Panc1 (cell line): ENCODE measurements at regions not wholly inside any gene's neighbourhood (a gene's known extent, or its start where the extent isn't known, plus 50 kb on each side); places are given as distances from the start of the nearest gene placed in this dataset.
"Not testable (repeated sequence)": the region's sequence is repeated elsewhere in the genome, so short reads cannot be mapped to it uniquely, and the experiment has no call there.

Experiments used
- ATAC-seq: fragments of 200-7000 bp; cut with Tn5 transposase; 2 replicates; pipeline ENCODE4 v1.9.1; 2020; ENCODE audit warnings: mild to moderate bottlenecking, moderate library complexity
- BruUV-seq: library from RNA; stranded (reverse); fragments of 400-500 nt; replicated peaks from 2 replicates; lab custom pipeline; 2021; lab: Mats Ljungman, UMichigan
- CTCF ChIA-PET: fragments of 300-600 bp; sonication (Branson Sonifier 250); formaldehyde crosslinking; loops from one replicate; lab custom pipeline; 2022; ENCODE audit warnings: antibody characterized with exemption; lab: Charles Lee
- POLR2A ChIA-PET: fragments of 300-600 bp; sonication (Branson Sonifier 250); formaldehyde crosslinking; loops from one replicate; lab custom pipeline; 2022; ENCODE audit warnings: antibody characterized with exemption; lab: Charles Lee
- DNase-seq: peaks from one replicate; pipeline ENCODE4 v3.0.0-alpha.2; 2010; ENCODE audit warnings: low read depth, low spot score
- H3K27ac ChIP-seq: 2 replicates; pipeline ENCODE4 v1.5.1; 2011; ENCODE audit warnings: mild to moderate bottlenecking, low read length, inconsistent platforms
- H3K27me3 ChIP-seq: fragments of 200-500 bp; sonication (Bioruptor generic); 2 replicates; pipeline ENCODE4 v1.6.0; 2014; ENCODE audit warnings: low read length, inconsistent platforms; ENCODE audit not compliant: control insufficient read depth, insufficient read depth
- H3K36me3 ChIP-seq: fragments of 200-500 bp; sonication (Bioruptor generic); 2 replicates; pipeline ENCODE4 v1.5.1; 2014; ENCODE audit warnings: inconsistent platforms, mild to moderate bottlenecking, low read length, moderate library complexity; ENCODE audit not compliant: control insufficient read depth, insufficient read depth
- H3K4me1 ChIP-seq: 2 replicates; pipeline ENCODE4 v1.5.1; 2011; ENCODE audit warnings: inconsistent platforms, mild to moderate bottlenecking, low read length, moderate library complexity; ENCODE audit not compliant: control insufficient read depth, insufficient read depth
- H3K4me3 ChIP-seq, 2 experiments: 2 replicates each; pipeline ENCODE4 v1.5.1; 2011 to 2012; ENCODE audit warnings: low read depth in 2 of 2, low read length in 2 of 2, mild to moderate bottlenecking in 2 of 2, inconsistent platforms in 1 of 2, moderate library complexity in 1 of 2
- H3K9me3 ChIP-seq: fragments of 200-500 bp; sonication (Bioruptor generic); 2 replicates; pipeline ENCODE4 v1.5.1; 2014; ENCODE audit warnings: low read depth, mild to moderate bottlenecking, inconsistent platforms, low read length, moderate library complexity; ENCODE audit not compliant: control insufficient read depth, insufficient read depth
- POLR2AphosphoS5 ChIP-seq: IDR thresholded peaks from 2 replicates; pipeline ENCODE4 v1.6.1; 2012; ENCODE audit warnings: mild to moderate bottlenecking, low read depth, low read length, moderate library complexity
- SIN3A ChIP-seq: IDR thresholded peaks from 2 replicates; pipeline ENCODE4 v1.6.1; 2012; ENCODE audit warnings: low read depth, mild to moderate bottlenecking, low read length, moderate library complexity, borderline replicate concordance; ENCODE audit not compliant: insufficient read depth
- TCF7L2 ChIP-seq: IDR thresholded peaks from 2 replicates; pipeline ENCODE4 v1.6.1; 2011; ENCODE audit warnings: mild to moderate bottlenecking, low read depth, low read length, inconsistent platforms
- in situ Hi-C: cut with HindIII; loops from 2 replicates; pipeline ENCODE4 v1.10.0; 2016; ENCODE audit warnings: low sequenced_read_pairs, low pct_unique_long_range_greater_than_20kb
- intact Hi-C: fragments of 100-400 bp; cut with micrococcal nuclease; formaldehyde crosslinking; loops from one replicate; pipeline ENCODE4 v1.10.0; 2022; ENCODE audit not compliant: unreplicated experiment
- TF ChIP-seq, protein P1 (sequence below): fragments of 450-650 bp; IDR thresholded peaks from 2 replicates; pipeline ENCODE4 v1.5.1; 2017; ENCODE audit warnings: mild to moderate bottlenecking
- TF ChIP-seq, protein P2 (sequence below), 2 experiments: IDR thresholded peaks; 2 replicates each; pipeline ENCODE4 v1.6.1; 2011 to 2012; ENCODE audit warnings: low read depth in 2 of 2, control low read depth in 1 of 2, low read length in 1 of 2, mild to moderate bottlenecking in 1 of 2, moderate library complexity in 1 of 2; ENCODE audit not compliant: insufficient read depth in 1 of 2

DNA sequence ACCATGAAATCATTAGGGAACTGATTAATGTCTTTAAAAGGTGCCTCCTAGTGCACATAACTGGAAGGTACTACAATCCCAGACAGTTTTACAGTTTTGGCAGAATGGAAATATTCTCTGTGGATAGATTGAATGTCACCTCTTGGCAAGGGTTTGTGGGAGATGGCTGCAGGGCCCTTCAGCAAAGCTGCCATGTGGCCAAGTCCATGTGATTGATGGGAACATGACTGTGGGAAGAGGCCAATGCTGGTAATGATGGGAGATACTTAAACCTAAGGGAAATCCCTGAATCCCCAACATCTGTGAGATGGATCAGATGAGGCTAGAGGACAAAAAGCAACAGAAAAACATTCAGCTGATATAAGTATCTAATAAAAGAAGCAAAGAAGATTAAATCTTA is 493.7 kb downstream of the MAGEE1 start:
- intact Hi-C loops, result no loop called here
- Histone ChIP-seq H3K27me3 (no peaks in the 10 kb centered on the region), H3K36me3 (no peaks in the 10 kb centered on the region), H3K4me1 (no peaks in the 10 kb centered on the region), H3K9me3 (no peaks in the 10 kb centered on the region), H3K27ac (no peak overlapping the region), H3K4me3 (no peak overlapping the region)
- in situ Hi-C loops, result no loop called here
- ATAC-seq (no peak), DNase-seq (no peak)
- no peak for TF ChIP-seq POLR2AphosphoS5
- TF ChIP-seq, protein P1, sequence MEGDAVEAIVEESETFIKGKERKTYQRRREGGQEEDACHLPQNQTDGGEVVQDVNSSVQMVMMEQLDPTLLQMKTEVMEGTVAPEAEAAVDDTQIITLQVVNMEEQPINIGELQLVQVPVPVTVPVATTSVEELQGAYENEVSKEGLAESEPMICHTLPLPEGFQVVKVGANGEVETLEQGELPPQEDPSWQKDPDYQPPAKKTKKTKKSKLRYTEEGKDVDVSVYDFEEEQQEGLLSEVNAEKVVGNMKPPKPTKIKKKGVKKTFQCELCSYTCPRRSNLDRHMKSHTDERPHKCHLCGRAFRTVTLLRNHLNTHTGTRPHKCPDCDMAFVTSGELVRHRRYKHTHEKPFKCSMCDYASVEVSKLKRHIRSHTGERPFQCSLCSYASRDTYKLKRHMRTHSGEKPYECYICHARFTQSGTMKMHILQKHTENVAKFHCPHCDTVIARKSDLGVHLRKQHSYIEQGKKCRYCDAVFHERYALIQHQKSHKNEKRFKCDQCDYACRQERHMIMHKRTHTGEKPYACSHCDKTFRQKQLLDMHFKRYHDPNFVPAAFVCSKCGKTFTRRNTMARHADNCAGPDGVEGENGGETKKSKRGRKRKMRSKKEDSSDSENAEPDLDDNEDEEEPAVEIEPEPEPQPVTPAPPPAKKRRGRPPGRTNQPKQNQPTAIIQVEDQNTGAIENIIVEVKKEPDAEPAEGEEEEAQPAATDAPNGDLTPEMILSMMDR, result no peak
- no peak for TF ChIP-seq SIN3A
- TF ChIP-seq TCF7L2, result no peak
- TF ChIP-seq, protein P2, sequence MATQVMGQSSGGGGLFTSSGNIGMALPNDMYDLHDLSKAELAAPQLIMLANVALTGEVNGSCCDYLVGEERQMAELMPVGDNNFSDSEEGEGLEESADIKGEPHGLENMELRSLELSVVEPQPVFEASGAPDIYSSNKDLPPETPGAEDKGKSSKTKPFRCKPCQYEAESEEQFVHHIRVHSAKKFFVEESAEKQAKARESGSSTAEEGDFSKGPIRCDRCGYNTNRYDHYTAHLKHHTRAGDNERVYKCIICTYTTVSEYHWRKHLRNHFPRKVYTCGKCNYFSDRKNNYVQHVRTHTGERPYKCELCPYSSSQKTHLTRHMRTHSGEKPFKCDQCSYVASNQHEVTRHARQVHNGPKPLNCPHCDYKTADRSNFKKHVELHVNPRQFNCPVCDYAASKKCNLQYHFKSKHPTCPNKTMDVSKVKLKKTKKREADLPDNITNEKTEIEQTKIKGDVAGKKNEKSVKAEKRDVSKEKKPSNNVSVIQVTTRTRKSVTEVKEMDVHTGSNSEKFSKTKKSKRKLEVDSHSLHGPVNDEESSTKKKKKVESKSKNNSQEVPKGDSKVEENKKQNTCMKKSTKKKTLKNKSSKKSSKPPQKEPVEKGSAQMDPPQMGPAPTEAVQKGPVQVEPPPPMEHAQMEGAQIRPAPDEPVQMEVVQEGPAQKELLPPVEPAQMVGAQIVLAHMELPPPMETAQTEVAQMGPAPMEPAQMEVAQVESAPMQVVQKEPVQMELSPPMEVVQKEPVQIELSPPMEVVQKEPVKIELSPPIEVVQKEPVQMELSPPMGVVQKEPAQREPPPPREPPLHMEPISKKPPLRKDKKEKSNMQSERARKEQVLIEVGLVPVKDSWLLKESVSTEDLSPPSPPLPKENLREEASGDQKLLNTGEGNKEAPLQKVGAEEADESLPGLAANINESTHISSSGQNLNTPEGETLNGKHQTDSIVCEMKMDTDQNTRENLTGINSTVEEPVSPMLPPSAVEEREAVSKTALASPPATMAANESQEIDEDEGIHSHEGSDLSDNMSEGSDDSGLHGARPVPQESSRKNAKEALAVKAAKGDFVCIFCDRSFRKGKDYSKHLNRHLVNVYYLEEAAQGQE (IDR thresholded peaks at IDR 0.05; ENCODE audit: insufficient read depth in 1 of 2, low read depth in 2 of 2, low read length in 1 of 2), result no peak
- BruUV-seq, result no TSS peak
- ChIA-PET CTCF (no interaction called here), POLR2A (no interaction called here)

DNA sequence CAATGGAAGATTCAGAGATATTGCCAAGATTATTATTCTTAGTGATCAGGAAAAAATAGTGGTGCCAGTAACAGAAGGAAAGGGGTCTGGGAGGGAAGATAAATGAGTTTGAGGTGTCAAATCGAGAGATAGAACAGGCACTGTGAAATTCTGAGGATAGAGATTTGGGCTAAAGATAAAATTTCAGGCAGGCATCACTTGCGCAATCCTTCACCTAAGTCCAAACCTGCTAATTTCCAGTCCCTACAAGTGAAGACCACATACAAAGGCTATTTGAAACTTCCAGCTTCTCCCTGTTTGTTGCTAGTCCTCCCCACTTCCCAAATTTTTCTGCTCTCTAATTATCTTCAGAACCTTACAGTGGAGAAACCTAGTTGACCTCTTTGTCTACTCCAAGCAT is 494.6 kb downstream of the MAGEE1 start:
- DNase-seq, result no peak
- no peak overlapping the region for H3K4me3 ChIP-seq
- in situ Hi-C loops, result no loop called here
- no peak overlapping the region for H3K27ac ChIP-seq
- H3K9me3 ChIP-seq, result no peaks in the 10 kb centered on the region
- intact Hi-C loops, result no loop called here
- H3K36me3 ChIP-seq, result no peaks in the 10 kb centered on the region
- TF ChIP-seq, protein P2 (IDR thresholded peaks at IDR 0.05; ENCODE audit: insufficient read depth in 1 of 2, low read depth in 2 of 2, low read length in 1 of 2), result no peak
- no peak for ATAC-seq
- ChIA-PET CTCF (no interaction called here), POLR2A (no interaction called here)
- no TSS peak for BruUV-seq
- H3K27me3 ChIP-seq, result no peaks in the 10 kb centered on the region
- H3K4me1 ChIP-seq, result no peaks in the 10 kb centered on the region

DNA sequence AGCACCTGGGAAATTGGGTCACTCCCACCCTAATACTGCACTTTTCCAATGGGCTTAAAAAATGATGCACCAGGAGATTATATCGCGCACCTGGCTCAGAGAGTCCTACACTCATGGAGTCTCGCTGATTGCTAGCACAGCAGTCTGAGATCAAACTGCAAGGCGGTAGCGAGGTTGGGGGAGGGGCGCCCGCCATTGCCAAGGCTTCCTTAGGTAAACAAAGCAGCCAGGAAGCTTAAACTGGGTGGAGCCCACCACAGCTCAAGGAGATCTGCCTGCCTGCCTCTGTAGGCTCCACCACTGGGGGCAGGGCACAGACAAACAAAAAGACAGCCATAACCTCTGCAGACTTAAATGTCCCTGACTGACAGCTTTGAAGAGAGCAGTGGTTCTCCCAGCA is 497.1 kb downstream of the MAGEE1 start:
- H3K27me3 ChIP-seq, ATAC-seq, H3K4me3 ChIP-seq, POLR2A ChIA-PET, intact Hi-C loops, BruUV-seq, H3K9me3 ChIP-seq, H3K27ac ChIP-seq, in situ Hi-C loops, H3K36me3 ChIP-seq, DNase-seq, CTCF ChIA-PET, H3K4me1 ChIP-seq: not testable (repeated sequence)
